Breast epithelium (tissue), 3 donors: ENCODE measurements at regions not wholly inside any gene's neighbourhood (a gene's known extent, or its start where the extent isn't known, plus 50 kb on each side); places are given as distances from the start of the nearest gene placed in this dataset.
"Not testable (repeated sequence)": the region's sequence is repeated elsewhere in the genome, so short reads cannot be mapped to it uniquely, and the experiment has no call there.

Source experiments
- POLR2AphosphoS5 ChIP-seq, 3 donors: sonication (generic); formaldehyde crosslinking; IDR thresholded peaks; one replicate each; pipeline ENCODE4 v1.6.1; 2017; ENCODE audit warnings: antibody characterized with exemption in 3 of 3
- TF ChIP-seq, protein P1 (sequence below), 3 donors: fragments of 450-650 bp; IDR thresholded peaks; one replicate each; pipeline ENCODE4 v1.5.1; 2016 to 2017; ENCODE audit warnings: antibody characterized with exemption in 3 of 3, mild to moderate bottlenecking in 3 of 3, moderate library complexity in 3 of 3

DNA sequence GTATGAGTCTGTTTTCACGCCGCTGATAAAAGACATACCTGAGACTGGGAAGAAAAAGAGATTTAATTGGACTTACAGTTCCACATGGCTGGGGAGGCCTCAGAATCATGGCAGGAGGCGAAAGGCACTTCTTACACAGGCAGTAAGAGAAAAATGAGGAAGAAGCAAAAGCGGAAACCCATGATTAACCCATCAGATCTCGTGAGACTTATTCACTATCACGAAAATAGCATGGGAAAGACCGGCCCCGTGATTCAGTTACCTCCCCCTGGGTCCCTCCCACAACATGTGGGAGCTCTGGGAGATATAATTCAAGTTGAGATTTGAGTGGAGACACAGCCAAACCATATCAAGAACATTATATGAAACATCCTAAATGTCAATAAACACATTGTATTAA lies 116.7 kb upstream of the C2CD4B start:
- TF ChIP-seq POLR2AphosphoS5 (IDR thresholded peaks at IDR 0.05): not testable (repeated sequence)
- TF ChIP-seq, protein P1, sequence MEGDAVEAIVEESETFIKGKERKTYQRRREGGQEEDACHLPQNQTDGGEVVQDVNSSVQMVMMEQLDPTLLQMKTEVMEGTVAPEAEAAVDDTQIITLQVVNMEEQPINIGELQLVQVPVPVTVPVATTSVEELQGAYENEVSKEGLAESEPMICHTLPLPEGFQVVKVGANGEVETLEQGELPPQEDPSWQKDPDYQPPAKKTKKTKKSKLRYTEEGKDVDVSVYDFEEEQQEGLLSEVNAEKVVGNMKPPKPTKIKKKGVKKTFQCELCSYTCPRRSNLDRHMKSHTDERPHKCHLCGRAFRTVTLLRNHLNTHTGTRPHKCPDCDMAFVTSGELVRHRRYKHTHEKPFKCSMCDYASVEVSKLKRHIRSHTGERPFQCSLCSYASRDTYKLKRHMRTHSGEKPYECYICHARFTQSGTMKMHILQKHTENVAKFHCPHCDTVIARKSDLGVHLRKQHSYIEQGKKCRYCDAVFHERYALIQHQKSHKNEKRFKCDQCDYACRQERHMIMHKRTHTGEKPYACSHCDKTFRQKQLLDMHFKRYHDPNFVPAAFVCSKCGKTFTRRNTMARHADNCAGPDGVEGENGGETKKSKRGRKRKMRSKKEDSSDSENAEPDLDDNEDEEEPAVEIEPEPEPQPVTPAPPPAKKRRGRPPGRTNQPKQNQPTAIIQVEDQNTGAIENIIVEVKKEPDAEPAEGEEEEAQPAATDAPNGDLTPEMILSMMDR (IDR thresholded peaks at IDR 0.05): not testable (repeated sequence)
